ENCODE measurements at regions not wholly inside any gene's neighbourhood (a gene's known extent, or its start where the extent isn't known, plus 50 kb on each side); places are given as distances from the start of the nearest gene placed in this dataset.

GRCh38 chr11:116117331-116118137 is 613.3 kb upstream of the CADM1 start:
- no peak overlapping the region for H4K91ac ChIP-seq (ENCODE audit: low read depth, low read length)
- no peak overlapping the region for H3K4me3 ChIP-seq (ENCODE audit: low read depth, low read length)
- no peak overlapping the region for H3K27ac ChIP-seq (ENCODE audit: low read depth, low read length)
- no peak for DNase-seq
- H4K12ac ChIP-seq (ENCODE audit: low read depth, low read length), result no peak overlapping the region
- peaks cover 11% of the 10 kb centered on the region for H3K9me3 ChIP-seq (ENCODE audit: insufficient read depth, low read depth, low read length)
- H3K14ac ChIP-seq (ENCODE audit: low read length), result no peak overlapping the region
- no peak overlapping the region for H2BK5ac ChIP-seq (ENCODE audit: low read depth, low read length, poor library complexity)
- H3K23ac ChIP-seq (ENCODE audit: low read length), result no peak overlapping the region
- no peak overlapping the region for H3K18ac ChIP-seq (ENCODE audit: low read length)
- H3K36me3 ChIP-seq (ENCODE audit: control insufficient read depth in 1 of 2, insufficient read depth in 2 of 2, low read length in 2 of 2), result no peaks in the 10 kb centered on the region
- no peaks in the 10 kb centered on the region for H3K4me1 ChIP-seq (ENCODE audit: control insufficient read depth in 1 of 2, insufficient read depth in 2 of 2, low read length in 2 of 2)
- no peak overlapping the region for H2AK5ac ChIP-seq (ENCODE audit: low read length)
- H3K4ac ChIP-seq (ENCODE audit: low read depth, low read length), result no peak overlapping the region
- no peaks in the 10 kb centered on the region for H3K79me2 ChIP-seq (ENCODE audit: control insufficient read depth, insufficient read depth, low read length, poor library complexity)
- WGBS (ENCODE audit: extremely low coverage, insufficient coverage, insufficient read length), result no CpG with 5 or more reads among the region's 12 CpGs
- H2BK120ac ChIP-seq (ENCODE audit: insufficient read depth, low read length, poor library complexity), result no peak overlapping the region
- H2AFZ ChIP-seq (ENCODE audit: insufficient read depth, low read length, poor library complexity), result no peak overlapping the region
- H3K79me1 ChIP-seq (ENCODE audit: low read length), result no peaks in the 10 kb centered on the region
- no peak overlapping the region for H3K9ac ChIP-seq (ENCODE audit: low read length)
- no peak overlapping the region for H3K4me2 ChIP-seq (ENCODE audit: low read length)
- no peak overlapping the region for H4K8ac ChIP-seq (ENCODE audit: low read depth, low read length)
- H3K27me3 ChIP-seq (ENCODE audit: insufficient read depth, low read length), result no peaks in the 10 kb centered on the region
- no peak overlapping the region for H2BK12ac ChIP-seq (ENCODE audit: low read length)

GRCh38 chr11:116115801-116116200 is 611.6 kb upstream of the CADM1 start:
- no peak for DNase-seq

GRCh38 chr11:116114198-116114651 is 610.0 kb upstream of the CADM1 start:
- Histone ChIP-seq H4K12ac (ENCODE audit: low read depth, low read length) (no peak overlapping the region), H2BK5ac (ENCODE audit: low read depth, low read length, poor library complexity) (no peak overlapping the region)

More at GRCh38 chr11:116115801-116116200, 611.6 kb upstream of the CADM1 start:
- Histone ChIP-seq H2AK5ac (ENCODE audit: low read length) (no peak overlapping the region), H2BK120ac (ENCODE audit: insufficient read depth, low read length, poor library complexity) (no peak overlapping the region), H3K23ac (ENCODE audit: low read length) (no peak overlapping the region), H3K9ac (ENCODE audit: low read length) (no peak overlapping the region), H3K4me2 (ENCODE audit: low read length) (no peak overlapping the region), H3K27ac (ENCODE audit: low read depth, low read length) (no peak overlapping the region), H3K79me2 (ENCODE audit: control insufficient read depth, insufficient read depth, low read length, poor library complexity) (no peaks in the 10 kb centered on the region), H4K91ac (ENCODE audit: low read depth, low read length) (no peak overlapping the region), H2AFZ (ENCODE audit: insufficient read depth, low read length, poor library complexity) (no peak overlapping the region), H3K14ac (ENCODE audit: low read length) (no peak overlapping the region), H3K18ac (ENCODE audit: low read length) (no peak overlapping the region), H2BK5ac (ENCODE audit: low read depth, low read length, poor library complexity) (no peak overlapping the region), H3K36me3 (ENCODE audit: control insufficient read depth in 1 of 2, insufficient read depth in 2 of 2, low read length in 2 of 2) (no peaks in the 10 kb centered on the region), H2BK12ac (ENCODE audit: low read length) (no peak overlapping the region), H3K79me1 (ENCODE audit: low read length) (no peaks in the 10 kb centered on the region), H4K8ac (ENCODE audit: low read depth, low read length) (no peak overlapping the region), H3K4me3 (ENCODE audit: low read depth, low read length) (no peak overlapping the region), H3K4ac (ENCODE audit: low read depth, low read length) (no peak overlapping the region), H3K9me3 (ENCODE audit: insufficient read depth, low read depth, low read length) (peaks cover 11% of the 10 kb centered on the region), H3K27me3 (ENCODE audit: insufficient read depth, low read length) (no peaks in the 10 kb centered on the region), H3K4me1 (ENCODE audit: control insufficient read depth in 1 of 2, insufficient read depth in 2 of 2, low read length in 2 of 2) (no peaks in the 10 kb centered on the region), H4K12ac (ENCODE audit: low read depth, low read length) (no peak overlapping the region)
- no CpG with 5 or more reads among the region's 1 CpG for WGBS (ENCODE audit: extremely low coverage, insufficient coverage, insufficient read length)

GRCh38 chr11:116112087-116112935 is 608.1 kb upstream of the CADM1 start:
- H3K79me1 ChIP-seq (ENCODE audit: low read length), result no peaks in the 10 kb centered on the region
- no peak overlapping the region for H2BK12ac ChIP-seq (ENCODE audit: low read length)
- H3K4ac ChIP-seq (ENCODE audit: low read depth, low read length), result no peak overlapping the region
- H2BK120ac ChIP-seq (ENCODE audit: insufficient read depth, low read length, poor library complexity), result no peak overlapping the region
- H3K18ac ChIP-seq (ENCODE audit: low read length), result no peak overlapping the region
- peaks cover 9% of the 10 kb centered on the region for H3K9me3 ChIP-seq (ENCODE audit: insufficient read depth, low read depth, low read length)
- no peak overlapping the region for H4K91ac ChIP-seq (ENCODE audit: low read depth, low read length)
- H3K4me1 ChIP-seq (ENCODE audit: control insufficient read depth in 1 of 2, insufficient read depth in 2 of 2, low read length in 2 of 2), result peaks cover 0 to 4% of the 10 kb centered on the region in 2 experiments
- H3K4me3 ChIP-seq (ENCODE audit: low read depth, low read length), result no peak overlapping the region
- no peaks in the 10 kb centered on the region for H3K36me3 ChIP-seq (ENCODE audit: control insufficient read depth in 1 of 2, insufficient read depth in 2 of 2, low read length in 2 of 2)
- no peak overlapping the region for H2AFZ ChIP-seq (ENCODE audit: insufficient read depth, low read length, poor library complexity)
- H4K12ac ChIP-seq (ENCODE audit: low read depth, low read length), result no peak overlapping the region
- DNase-seq, result no peak
- no peak overlapping the region for H3K4me2 ChIP-seq (ENCODE audit: low read length)
- H3K9ac ChIP-seq (ENCODE audit: low read length), result no peak overlapping the region
- H4K8ac ChIP-seq (ENCODE audit: low read depth, low read length), result no peak overlapping the region
- no peaks in the 10 kb centered on the region for H3K27me3 ChIP-seq (ENCODE audit: insufficient read depth, low read length)
- H3K23ac ChIP-seq (ENCODE audit: low read length), result no peak overlapping the region
- H3K79me2 ChIP-seq (ENCODE audit: control insufficient read depth, insufficient read depth, low read length, poor library complexity), result no peaks in the 10 kb centered on the region
- H3K27ac ChIP-seq (ENCODE audit: low read depth, low read length), result no peak overlapping the region
- H2AK5ac ChIP-seq (ENCODE audit: low read length), result no peak overlapping the region
- no peak overlapping the region for H2BK5ac ChIP-seq (ENCODE audit: low read depth, low read length, poor library complexity)
- no CpG with 5 or more reads among the region's 9 CpGs for WGBS (ENCODE audit: extremely low coverage, insufficient coverage, insufficient read length)
- H3K14ac ChIP-seq (ENCODE audit: low read length), result no peak overlapping the region

More at GRCh38 chr11:116114198-116114651, 610.0 kb upstream of the CADM1 start:
- H3K27ac ChIP-seq (ENCODE audit: low read depth, low read length), result no peak overlapping the region
- H4K8ac ChIP-seq (ENCODE audit: low read depth, low read length), result no peak overlapping the region
- no peak overlapping the region for H2AK5ac ChIP-seq (ENCODE audit: low read length)
- H3K23ac ChIP-seq (ENCODE audit: low read length), result no peak overlapping the region
- no peak overlapping the region for H4K91ac ChIP-seq (ENCODE audit: low read depth, low read length)
- H3K14ac ChIP-seq (ENCODE audit: low read length), result no peak overlapping the region
- H3K18ac ChIP-seq (ENCODE audit: low read length), result no peak overlapping the region
- no peaks in the 10 kb centered on the region for H3K36me3 ChIP-seq (ENCODE audit: control insufficient read depth in 1 of 2, insufficient read depth in 2 of 2, low read length in 2 of 2)
- no peak overlapping the region for H3K4ac ChIP-seq (ENCODE audit: low read depth, low read length)
- H2BK12ac ChIP-seq (ENCODE audit: low read length), result no peak overlapping the region
- no peak overlapping the region for H3K4me2 ChIP-seq (ENCODE audit: low read length)
- no peaks in the 10 kb centered on the region for H3K27me3 ChIP-seq (ENCODE audit: insufficient read depth, low read length)
- H3K9me3 ChIP-seq (ENCODE audit: insufficient read depth, low read depth, low read length), result peaks cover 13% of the 10 kb centered on the region
- H2AFZ ChIP-seq (ENCODE audit: insufficient read depth, low read length, poor library complexity), result no peak overlapping the region
- no peak for DNase-seq
- H3K4me1 ChIP-seq (ENCODE audit: control insufficient read depth in 1 of 2, insufficient read depth in 2 of 2, low read length in 2 of 2), result peaks cover 0 to 1% of the 10 kb centered on the region in 2 experiments
- no peaks in the 10 kb centered on the region for H3K79me1 ChIP-seq (ENCODE audit: low read length)
- no CpG with 5 or more reads among the region's 8 CpGs for WGBS (ENCODE audit: extremely low coverage, insufficient coverage, insufficient read length)
- no peak overlapping the region for H3K9ac ChIP-seq (ENCODE audit: low read length)
- no peak overlapping the region for H2BK120ac ChIP-seq (ENCODE audit: insufficient read depth, low read length, poor library complexity)
- H3K79me2 ChIP-seq (ENCODE audit: control insufficient read depth, insufficient read depth, low read length, poor library complexity), result no peaks in the 10 kb centered on the region
- H3K4me3 ChIP-seq (ENCODE audit: low read depth, low read length), result no peak overlapping the region

Data from trophoblast cell (in vitro differentiated cells and primary cell).